DMS53 (cell line): ENCODE measurements at regions not wholly inside any gene's neighbourhood (a gene's known extent, or its start where the extent isn't known, plus 50 kb on each side); places are given as distances from the start of the nearest gene placed in this dataset.
"Not testable (repeated sequence)": the region's sequence is repeated elsewhere in the genome, so short reads cannot be mapped to it uniquely, and the experiment has no call there.

ENCODE experiments used
- DNase-seq: peaks from one replicate; lab custom pipeline; 2025; lab: John Stamatoyannopoulos, UW

GRCh38 chr20:12201289-12201991, 283.7 kb downstream of the BTBD3 start:
- DNase-seq: peak; percentile 39

GRCh38 chr20:12203399-12203798, 285.7 kb downstream of the BTBD3 start:
- DNase-seq: no peak

- DNase-seq: no peak
Measured at GRCh38 chr20:12203981-12204380, 286.3 kb downstream of the BTBD3 start.

- DNase-seq: peak; percentile 73
Measured at GRCh38 chr20:12207875-12208274, 290.2 kb downstream of the BTBD3 start.

GRCh38 chr20:12210591-12210990, 292.9 kb downstream of the BTBD3 start:
- DNase-seq: no peak

GRCh38 chr20:12211361-12211760, 293.7 kb downstream of the BTBD3 start:
- no peak for DNase-seq

GRCh38 chr20:12217382-12217781, 299.7 kb downstream of the BTBD3 start:
- DNase-seq: no peak

- no peak for DNase-seq
Measured at GRCh38 chr20:12219798-12220197, 302.1 kb downstream of the BTBD3 start.

- DNase-seq: no peak
Measured at GRCh38 chr20:12223057-12223456, 305.4 kb downstream of the BTBD3 start.

- no peak for DNase-seq
Measured at GRCh38 chr20:12225898-12226297, 308.2 kb downstream of the BTBD3 start.

GRCh38 chr20:12229891-12230290, 312.2 kb downstream of the BTBD3 start:
- DNase-seq: no peak

- no peak for DNase-seq
Measured at GRCh38 chr20:12237772-12238171, 320.1 kb downstream of the BTBD3 start.

GRCh38 chr20:12241065-12241464, 323.4 kb downstream of the BTBD3 start:
- peak; percentile 4 for DNase-seq

- DNase-seq: no peak
Measured at GRCh38 chr20:12243327-12243726, 325.6 kb downstream of the BTBD3 start.

GRCh38 chr20:12248481-12248880, 330.8 kb downstream of the BTBD3 start:
- DNase-seq: no peak

- DNase-seq: not testable (repeated sequence)
Measured at GRCh38 chr20:12250661-12251060, 333.0 kb downstream of the BTBD3 start.

GRCh38 chr20:12252793-12253192, 335.1 kb downstream of the BTBD3 start:
- DNase-seq: no peak

GRCh38 chr20:12255461-12255970, 337.8 kb downstream of the BTBD3 start:
- DNase-seq: peak; percentile 5

- DNase-seq: no peak
Measured at GRCh38 chr20:12256806-12257205, 339.1 kb downstream of the BTBD3 start.

GRCh38 chr20:12262747-12263146, 345.1 kb downstream of the BTBD3 start:
- DNase-seq: no peak

GRCh38 chr20:12264711-12265110, 347.0 kb downstream of the BTBD3 start:
- no peak for DNase-seq

- DNase-seq: no peak
Measured at GRCh38 chr20:12265662-12266061, 348.0 kb downstream of the BTBD3 start.

- DNase-seq: no peak
Measured at GRCh38 chr20:12269579-12269978, 351.9 kb downstream of the BTBD3 start.

- no peak for DNase-seq
Measured at GRCh38 chr20:12270863-12271262, 353.2 kb downstream of the BTBD3 start.
